ENCODE measurements at regions not wholly inside any gene's neighbourhood (a gene's known extent, or its start where the extent isn't known, plus 50 kb on each side); places are given as distances from the start of the nearest gene placed in this dataset.

DNA sequence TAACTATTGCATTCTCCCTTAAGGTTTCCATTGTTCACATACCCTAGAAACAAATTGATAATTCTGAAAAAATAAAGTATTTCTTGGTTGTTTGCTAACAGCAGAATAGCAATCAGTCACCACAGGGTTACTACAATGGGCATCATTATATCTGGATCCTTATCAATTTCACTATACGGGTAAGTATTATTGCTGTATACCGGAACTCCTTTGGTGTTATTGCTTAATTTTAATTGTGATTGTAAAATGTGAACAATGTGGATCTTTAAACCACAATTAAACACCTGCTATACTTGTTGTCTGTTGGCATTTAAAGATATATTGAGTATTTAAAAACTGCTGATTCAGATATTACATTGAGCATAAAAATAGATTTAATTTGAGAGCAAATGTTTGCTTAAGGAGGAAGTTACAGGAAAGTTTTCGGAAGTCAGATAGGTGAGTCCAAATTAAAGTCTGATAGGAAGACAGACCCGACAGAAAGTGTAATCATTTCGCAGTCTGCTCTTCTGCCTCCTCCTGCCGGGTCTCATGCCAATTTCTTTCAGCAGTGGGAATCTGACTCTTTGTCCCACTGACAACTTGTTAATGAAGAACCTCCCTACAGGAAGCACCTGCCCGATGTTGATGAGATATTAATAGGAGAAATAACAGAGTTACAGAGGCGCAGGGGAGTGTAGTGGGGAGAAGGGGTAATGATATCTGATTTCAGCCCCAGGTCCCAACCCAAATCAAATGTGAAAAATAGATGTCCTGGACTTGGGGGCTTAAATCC, 169.7 kb upstream of the TBC1D5 start:
- TF ChIP-seq CTCF (IDR thresholded peaks at IDR 0.05; ENCODE audit: control extremely low read depth in 1 of 3, insufficient read depth in 1 of 3, low read depth in 1 of 3, low read length in 3 of 3): no peak
- no peak for TF ChIP-seq GABPA (IDR thresholded peaks at IDR 0.05; ENCODE audit: borderline replicate concordance, insufficient read depth, low read length)
- TF ChIP-seq CHD1 (IDR thresholded peaks at IDR 0.05; ENCODE audit: low read depth, low read length): no peak
- TF ChIP-seq POLR2A (IDR thresholded peaks at IDR 0.05; ENCODE audit: control extremely low read depth in 1 of 2, low read depth in 2 of 2, low read length in 2 of 2): no peak
- TF ChIP-seq RFX5 (IDR thresholded peaks at IDR 0.05; ENCODE audit: borderline replicate concordance, low read depth, low read length): no peak
- no peak for TF ChIP-seq RAD21 (IDR thresholded peaks at IDR 0.05 in 1 of 2, conservative IDR thresholded peaks at IDR 0.05 in 1 of 2; ENCODE audit: low read depth in 2 of 2, low read length in 2 of 2)
- no peak for TF ChIP-seq EP300 (IDR thresholded peaks at IDR 0.05; ENCODE audit: borderline replicate concordance in 1 of 2, low read depth in 2 of 2, low read length in 2 of 2)
- TF ChIP-seq BCL11A (IDR thresholded peaks at IDR 0.05; ENCODE audit: low read depth in 2 of 2, low read length in 2 of 2): no peak
- no peak for TF ChIP-seq TCF12 (IDR thresholded peaks at IDR 0.05; ENCODE audit: low read depth, low read length)
- TF ChIP-seq EZH2 (IDR thresholded peaks at IDR 0.05; ENCODE audit: low read depth, low read length, severe bottlenecking): no peak
- no peak for TF ChIP-seq RXRA (IDR thresholded peaks at IDR 0.05; ENCODE audit: insufficient read depth, low read depth, low read length)
- TF ChIP-seq CREB1 (IDR thresholded peaks at IDR 0.05): no peak
- TF ChIP-seq KDM1A (IDR thresholded peaks at IDR 0.05; ENCODE audit: borderline replicate concordance, low read length): no peak

Measured in H1 (cell line).